ENCODE measurements at regions not wholly inside any gene's neighbourhood (a gene's known extent, or its start where the extent isn't known, plus 50 kb on each side); places are given as distances from the start of the nearest gene placed in this dataset.

- DNase-seq, result no peak
These were observed 244.4 kb downstream of the RPS24 start for GRCh38 chr10:78278058-78278404.

GRCh38 chr10:78279756-78280155, 246.1 kb downstream of the RPS24 start:
- no peak for DNase-seq

- no peak for DNase-seq
These were observed 246.9 kb downstream of the RPS24 start for GRCh38 chr10:78280604-78281003.

GRCh38 chr10:78281627-78282026, 248.0 kb downstream of the RPS24 start:
- no peak for DNase-seq

- DNase-seq, result no peak
These were observed 249.5 kb downstream of the RPS24 start for GRCh38 chr10:78283069-78283682.

GRCh38 chr10:78284381-78284780, 250.7 kb downstream of the RPS24 start:
- no peak for DNase-seq

GRCh38 chr10:78285226-78285625, 251.6 kb downstream of the RPS24 start:
- DNase-seq, result no peak

- no peak for DNase-seq
These were observed 252.5 kb downstream of the RPS24 start for GRCh38 chr10:78286186-78286585.

GRCh38 chr10:78286668-78287067, 253.0 kb downstream of the RPS24 start:
- no peak for DNase-seq

GRCh38 chr10:78287618-78288017, 254.0 kb downstream of the RPS24 start:
- DNase-seq, result no peak

- no peak for DNase-seq
These were observed 255.0 kb downstream of the RPS24 start for GRCh38 chr10:78288663-78289062.

GRCh38 chr10:78290131-78290750, 256.6 kb downstream of the RPS24 start:
- no peak for DNase-seq

- no peak for DNase-seq
These were observed 258.1 kb downstream of the RPS24 start for GRCh38 chr10:78291722-78292121.

GRCh38 chr10:78292250-78292981, 258.8 kb downstream of the RPS24 start:
- no peak for DNase-seq

- no peak for DNase-seq
These were observed 259.6 kb downstream of the RPS24 start for GRCh38 chr10:78292982-78293865.

GRCh38 chr10:78295242-78295641, 261.6 kb downstream of the RPS24 start:
- no peak for DNase-seq

- DNase-seq, result no peak
These were observed 263.1 kb downstream of the RPS24 start for GRCh38 chr10:78296785-78297184.

- no peak for DNase-seq
These were observed 264.3 kb downstream of the RPS24 start for GRCh38 chr10:78297997-78298396.

GRCh38 chr10:78298835-78299234, 265.2 kb downstream of the RPS24 start:
- no peak for DNase-seq

GRCh38 chr10:78299851-78300468, 266.3 kb downstream of the RPS24 start:
- DNase-seq, result no peak

- no peak for DNase-seq
These were observed 266.9 kb downstream of the RPS24 start for GRCh38 chr10:78300526-78300925.

- no peak for DNase-seq
These were observed 267.8 kb downstream of the RPS24 start for GRCh38 chr10:78301481-78301880.

All from activated CD4-positive, alpha-beta T cell treated with anti-CD3 and anti-CD28 coated beads, Interleukin-2, amount 50 U/mL, for 48 hours (primary cell).